Tibial nerve (tissue), 3 donors: ENCODE measurements at regions not wholly inside any gene's neighbourhood (a gene's known extent, or its start where the extent isn't known, plus 50 kb on each side); places are given as distances from the start of the nearest gene placed in this dataset.

Experiments used
- CTCF ChIP-seq, 5 experiments: fragments of 200-600 bp in 3 of 5; fragments of 450-650 bp in 2 of 5; sonication (generic) in 3 of 5; IDR thresholded peaks; one replicate each; pipeline ENCODE4 v1.5.1; 2016 to 2019; ENCODE audit warnings: antibody characterized with exemption in 5 of 5, mild to moderate bottlenecking in 3 of 5, moderate library complexity in 2 of 5
- POLR2A ChIP-seq, 2 donors: fragments of 450-650 bp; IDR thresholded peaks; one replicate each; pipeline ENCODE4 v1.6.1; 2017; ENCODE audit warnings: antibody characterized with exemption in 2 of 2, mild to moderate bottlenecking in 2 of 2, moderate library complexity in 2 of 2

GRCh38 chr14:84410344-84410743 lies 1119.6 kb upstream of the FLRT2 start:
- TF ChIP-seq POLR2A (IDR thresholded peaks at IDR 0.05) (no peak), CTCF (IDR thresholded peaks at IDR 0.05) (no peak)
